GM21423 (cell line): ENCODE measurements at regions not wholly inside any gene's neighbourhood (a gene's known extent, or its start where the extent isn't known, plus 50 kb on each side); places are given as distances from the start of the nearest gene placed in this dataset.
A peak's percentile ranks its signal among the peaks of the same experiment; 100 is the strongest.
"Not testable (repeated sequence)": the region's sequence is repeated elsewhere in the genome, so short reads cannot be mapped to it uniquely, and the experiment has no call there.

Source experiments
- ATAC-seq: cut with Tn5 transposase; IDR thresholded peaks from one replicate; pipeline ENCODE4 v1.9.1; 2021; ENCODE audit warnings: mild to moderate bottlenecking, moderate library complexity; ENCODE audit not compliant: unreplicated experiment

GRCh38 chr7:97234494-97234893 lies 117.0 kb downstream of the SDHAF3 start:
- ATAC-seq, result not testable (repeated sequence)

GRCh38 chr7:97246317-97246716 lies 128.8 kb downstream of the SDHAF3 start:
- ATAC-seq, result no peak

- ATAC-seq, result not testable (repeated sequence)
Measured at GRCh38 chr7:97258187-97258586, 140.7 kb downstream of the SDHAF3 start.

- no peak for ATAC-seq
Measured at GRCh38 chr7:97269741-97270140, 152.2 kb downstream of the SDHAF3 start.

DNA sequence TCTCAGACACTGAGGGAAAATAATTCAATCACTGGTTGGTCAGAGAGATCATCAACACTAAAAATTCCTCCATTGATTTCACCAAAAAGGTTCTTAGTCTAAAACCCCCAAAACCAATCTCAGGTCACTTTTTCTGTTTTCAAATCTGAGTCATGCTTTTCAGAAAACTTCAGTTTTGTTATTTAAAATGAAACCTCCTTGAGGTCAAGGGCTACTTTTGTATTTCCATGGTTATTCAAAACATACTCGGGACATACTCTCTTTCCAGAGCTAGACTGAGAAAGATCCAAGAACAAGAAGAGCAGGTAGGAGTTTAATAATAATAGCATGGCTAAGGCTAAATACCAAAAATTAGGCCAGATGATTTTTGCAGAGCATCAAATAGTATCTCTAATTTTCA lies 152.8 kb downstream of the SDHAF3 start:
- no peak for ATAC-seq

DNA sequence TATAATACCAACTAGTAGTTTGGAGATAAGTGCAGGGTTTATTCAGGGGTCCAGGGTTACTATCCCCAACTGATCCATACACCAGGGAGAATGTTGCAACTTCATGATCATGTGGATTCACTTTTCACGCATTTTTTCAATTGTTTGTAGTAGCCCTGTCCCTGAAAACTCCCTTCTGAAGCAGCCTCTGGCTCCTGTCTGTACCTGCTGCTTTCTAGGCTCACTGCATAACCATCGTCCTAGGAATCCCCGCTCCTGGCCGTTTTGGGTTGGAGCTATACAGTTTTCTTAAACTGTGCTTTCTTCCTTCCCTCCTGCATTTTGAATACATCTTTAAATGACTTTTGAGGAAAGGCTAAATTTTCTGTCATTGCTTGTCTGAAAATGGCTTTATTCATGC lies 154.1 kb downstream of the SDHAF3 start:
- ATAC-seq, result no peak

GRCh38 chr7:97272237-97272975 lies 154.9 kb downstream of the SDHAF3 start:
- ATAC-seq, result peak; percentile 82

DNA sequence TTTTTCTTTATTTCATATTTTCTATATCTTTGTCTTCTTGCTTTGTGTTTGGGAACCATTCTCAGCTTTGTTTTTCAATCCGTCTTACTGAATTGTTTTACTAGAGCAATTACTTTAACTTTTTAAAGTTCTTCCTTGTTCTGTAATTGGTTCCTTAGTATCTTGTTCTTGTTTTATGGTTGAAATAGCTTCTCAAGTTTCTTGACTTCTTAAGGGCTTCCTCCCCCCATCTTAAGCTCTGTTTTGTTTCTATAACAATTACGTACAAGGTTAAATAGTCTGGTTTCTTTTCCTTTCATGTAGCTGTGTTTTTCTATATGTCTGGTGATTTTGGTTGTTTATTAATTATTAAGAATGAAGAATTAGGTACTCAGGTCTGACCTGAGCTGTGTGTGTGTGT lies 158.0 kb downstream of the SDHAF3 start:
- no peak for ATAC-seq

DNA sequence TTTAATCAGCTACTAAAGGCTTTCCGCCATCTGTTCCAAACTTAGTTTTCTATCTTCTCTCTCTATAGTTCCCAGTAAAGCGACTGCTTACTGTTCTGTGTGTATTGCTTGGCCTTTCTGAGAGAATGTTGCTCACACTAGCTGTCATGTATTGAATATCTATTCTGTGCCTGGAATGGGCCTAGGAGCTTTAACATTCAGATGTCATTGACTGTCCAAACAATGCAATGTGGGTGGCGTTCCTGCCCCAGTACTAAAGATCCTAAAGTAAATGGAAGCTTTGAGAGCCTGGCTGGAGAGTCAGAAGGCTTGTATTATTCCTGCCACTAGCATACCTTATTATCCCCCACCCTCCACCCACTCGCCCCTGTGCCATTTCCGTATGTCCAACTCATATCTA lies 163.5 kb downstream of the SDHAF3 start:
- no peak for ATAC-seq

GRCh38 chr7:97285348-97285747 lies 167.8 kb downstream of the SDHAF3 start:
- ATAC-seq, result no peak

GRCh38 chr7:97293031-97293430 lies 175.5 kb downstream of the SDHAF3 start:
- no peak for ATAC-seq

DNA sequence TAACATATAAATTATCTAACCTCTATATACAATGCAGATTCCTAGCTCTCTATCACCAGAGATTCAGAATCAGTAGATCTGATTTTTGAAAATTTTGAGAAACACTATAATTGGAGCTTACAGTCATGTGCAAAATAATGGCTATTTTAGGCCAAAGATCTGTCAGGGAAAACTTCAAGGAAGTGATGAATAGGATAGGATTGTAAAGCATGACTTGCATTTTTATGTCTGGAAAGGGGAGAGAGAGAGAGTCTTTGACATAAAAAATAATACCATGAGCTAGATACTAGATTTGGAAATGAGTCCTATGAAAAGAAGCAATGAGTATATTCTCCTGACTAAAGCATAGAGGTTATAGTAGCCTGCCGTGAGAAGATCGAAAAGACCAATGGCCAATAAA lies 181.1 kb downstream of the SDHAF3 start:
- no peak for ATAC-seq

GRCh38 chr7:97305589-97305988 lies 188.1 kb downstream of the SDHAF3 start:
- no peak for ATAC-seq

DNA sequence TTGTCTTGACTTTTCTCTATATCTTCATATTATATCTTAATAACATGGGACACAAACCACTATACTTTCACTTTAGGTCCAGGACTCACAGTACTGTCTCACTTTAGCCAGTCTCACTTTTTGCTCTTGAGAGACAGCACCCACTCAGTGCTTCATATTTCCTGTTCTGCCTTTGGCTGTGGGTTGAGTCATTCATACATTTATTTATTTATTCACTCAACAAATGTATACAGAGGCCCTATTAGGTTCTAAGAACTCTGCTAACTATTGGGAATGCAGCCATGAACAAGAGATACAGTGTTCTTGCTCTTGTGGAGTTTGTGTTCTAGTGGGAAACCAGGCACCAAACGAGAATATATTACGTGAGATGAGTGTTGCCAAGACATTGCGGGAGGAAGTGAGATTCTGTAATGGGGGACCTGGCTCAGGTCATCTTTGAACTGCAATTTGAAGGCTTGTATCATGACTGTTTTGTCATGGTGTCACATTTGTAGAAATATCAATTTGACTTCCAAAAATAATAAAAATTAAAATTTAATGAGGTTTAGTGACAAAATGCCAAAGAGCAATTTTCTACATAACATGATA lies 190.1 kb downstream of the SDHAF3 start:
- no peak for ATAC-seq

DNA sequence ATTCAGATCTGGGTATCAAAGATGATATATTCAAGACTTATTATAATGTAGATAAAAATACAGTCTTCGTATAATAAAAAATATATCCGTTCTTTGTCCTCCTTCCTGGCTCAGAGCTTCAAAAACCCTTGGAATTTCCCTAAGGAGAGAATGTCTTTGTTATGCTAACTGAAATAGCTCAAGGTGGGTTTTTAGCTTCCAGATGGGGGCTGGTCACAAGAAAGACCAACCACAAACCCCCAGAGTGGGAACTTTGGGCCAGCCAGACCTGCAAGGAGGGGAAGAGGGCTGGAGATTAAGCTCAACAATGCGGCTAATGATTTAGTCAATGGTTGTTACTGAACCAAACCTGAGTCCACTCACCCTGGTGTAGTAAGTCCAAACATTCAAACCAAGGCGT lies 196.4 kb downstream of the SDHAF3 start:
- no peak for ATAC-seq

DNA sequence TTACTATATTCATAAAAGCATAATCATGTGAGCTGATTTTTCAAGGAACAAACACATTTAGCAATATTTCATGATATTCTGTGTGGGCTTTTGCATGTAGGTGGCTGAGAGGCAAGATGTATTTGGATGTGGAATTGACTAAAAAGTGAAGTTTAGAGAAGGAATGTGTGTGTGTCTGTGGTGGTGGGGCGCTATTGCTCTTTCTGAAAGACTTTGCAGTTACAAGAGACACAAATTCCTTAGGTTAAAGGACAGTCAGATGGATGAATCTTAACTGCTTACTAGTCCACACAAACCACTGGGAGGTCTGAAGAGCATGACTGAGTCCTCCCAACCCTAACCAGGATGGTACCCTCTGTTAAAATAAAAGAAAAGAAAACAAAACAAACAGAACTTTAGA lies 200.1 kb downstream of the SDHAF3 start:
- no peak for ATAC-seq

DNA sequence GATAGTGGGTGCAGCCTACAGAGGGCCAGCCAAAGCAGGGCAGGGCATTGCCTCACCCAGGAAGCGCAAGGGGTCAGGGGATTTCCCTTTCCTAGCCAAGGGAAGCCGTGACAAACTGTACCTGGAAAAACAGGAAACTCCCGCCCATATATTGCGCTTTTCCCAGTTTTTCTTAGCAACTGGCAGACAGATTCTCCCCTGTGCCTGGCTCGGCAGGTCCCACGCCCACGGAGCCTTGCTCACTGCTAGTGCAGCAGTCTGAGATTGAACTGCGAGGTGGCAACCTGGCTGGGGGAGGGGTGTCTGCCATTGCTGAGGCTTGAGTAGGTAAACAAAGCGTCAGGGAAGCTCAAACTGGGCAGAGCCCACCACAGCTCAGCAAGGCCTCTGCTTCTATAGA lies 212.4 kb downstream of the SDHAF3 start:
- not testable (repeated sequence) for ATAC-seq

DNA sequence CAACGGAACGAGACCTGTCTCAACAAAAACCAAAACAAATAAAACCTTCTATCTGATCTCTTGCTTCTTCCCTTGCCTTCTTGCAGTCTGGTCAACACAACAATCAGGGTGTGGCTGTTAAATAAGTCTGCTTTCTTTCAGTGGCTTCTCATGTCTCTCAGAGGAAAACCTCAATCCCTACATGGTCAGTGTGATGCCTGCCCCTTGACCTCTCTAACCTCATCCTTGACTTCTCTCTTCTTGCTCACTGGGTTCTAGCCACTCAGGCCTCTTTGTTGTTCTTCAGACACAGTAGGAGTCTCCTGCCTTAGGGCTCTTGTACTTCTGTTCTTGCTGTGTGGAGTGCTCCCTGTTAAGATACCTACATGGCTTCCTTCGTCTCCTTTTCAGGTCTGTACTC lies 220.4 kb downstream of the SDHAF3 start:
- no peak for ATAC-seq

GRCh38 chr7:97342512-97342911 lies 225.0 kb downstream of the SDHAF3 start:
- ATAC-seq, result no peak

DNA sequence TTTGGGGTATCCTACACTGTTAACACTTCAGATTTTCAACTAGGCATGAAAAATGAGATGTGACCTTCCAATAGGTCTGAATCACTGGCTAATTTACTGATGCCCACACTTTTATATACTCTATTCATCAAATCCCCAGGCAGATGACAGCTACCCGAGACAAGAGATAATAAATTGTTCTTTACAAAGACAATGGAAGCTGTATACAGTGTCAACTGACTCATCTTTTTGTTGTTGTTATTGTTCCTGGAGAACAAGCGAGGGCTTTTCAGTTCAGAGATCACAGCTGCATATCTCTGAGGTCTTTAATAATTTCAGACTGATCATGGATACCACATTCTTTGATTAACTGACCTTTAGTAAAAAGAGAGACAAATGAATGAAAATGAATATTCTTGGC lies 228.9 kb downstream of the SDHAF3 start:
- no peak for ATAC-seq

GRCh38 chr7:97351488-97351887 lies 234.0 kb downstream of the SDHAF3 start:
- no peak for ATAC-seq

DNA sequence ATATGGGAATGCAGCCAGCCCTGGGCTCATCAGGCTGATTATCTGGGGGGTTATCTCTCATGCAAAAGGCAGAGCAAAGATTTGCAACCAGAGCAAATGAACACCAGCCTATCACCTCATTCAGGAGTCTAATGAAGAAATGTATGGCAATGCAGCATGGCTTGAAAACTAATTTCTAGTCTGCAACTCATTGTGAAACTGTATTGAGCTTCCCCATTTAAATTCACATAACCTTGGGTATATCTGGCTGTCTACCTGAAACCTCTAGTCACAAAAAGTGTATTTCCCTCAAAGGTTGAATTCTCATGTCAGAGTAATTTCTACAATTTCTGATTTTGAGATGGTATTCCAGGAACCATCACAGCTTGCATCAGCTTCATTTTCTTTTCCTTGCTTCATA lies 240.0 kb downstream of the SDHAF3 start:
- ATAC-seq, result no peak

GRCh38 chr7:97372882-97373281 lies 255.4 kb downstream of the SDHAF3 start:
- ATAC-seq, result no peak
